ENCODE measurements at regions not wholly inside any gene's neighbourhood (a gene's known extent, or its start where the extent isn't known, plus 50 kb on each side); places are given as distances from the start of the nearest gene placed in this dataset.

GRCh38 chr12:106006940-106007339 is 131.8 kb downstream of the NUAK1 start:
- DNase-seq: no peak

- no peak for DNase-seq
Observed at GRCh38 chr12:106010741-106011140, 128.0 kb downstream of the NUAK1 start.

Data from KG1 (cell line).